Hypothalamus (tissue), 51 donors: ENCODE measurements at regions not wholly inside any gene's neighbourhood (a gene's known extent, or its start where the extent isn't known, plus 50 kb on each side); places are given as distances from the start of the nearest gene placed in this dataset.

ENCODE experiments used
- DNase-seq, 51 donors: peaks; one replicate each; lab custom pipeline; 2025; lab: John Stamatoyannopoulos, UW

DNA sequence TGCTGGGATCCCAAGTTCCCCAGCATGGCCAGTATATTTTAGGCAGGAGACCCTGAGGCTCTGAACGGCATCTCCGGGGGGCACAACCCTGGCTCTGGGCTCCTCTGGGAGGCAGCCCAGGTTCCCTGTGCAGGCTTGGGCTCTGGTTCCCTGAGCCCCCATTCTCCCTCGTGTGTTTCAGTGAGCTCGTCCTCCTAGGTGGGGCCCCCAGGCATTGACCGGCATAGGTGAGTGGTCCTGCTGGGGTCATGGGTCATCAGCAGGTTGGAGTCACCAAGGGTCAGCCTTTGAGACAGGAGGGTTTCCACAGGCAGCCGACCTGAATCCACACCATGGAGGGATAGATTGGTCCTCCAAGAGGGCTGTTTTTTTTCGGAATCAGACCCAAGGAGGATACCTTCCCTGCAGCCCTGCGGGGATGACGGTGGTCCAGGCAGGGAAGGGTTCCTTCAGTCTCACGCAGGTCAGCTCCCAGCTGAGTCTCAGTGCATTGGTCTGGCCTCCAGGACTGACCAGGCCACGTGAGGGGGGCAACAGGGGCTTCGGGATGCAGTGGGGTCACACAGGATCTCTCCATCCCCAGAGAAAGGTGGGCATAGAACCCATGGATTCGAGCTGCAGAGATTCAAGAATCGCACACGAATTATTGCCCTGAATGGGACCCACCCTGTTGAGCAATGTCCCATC, 226.0 kb downstream of the SNRPN start:
- DNase-seq: no peak

DNA sequence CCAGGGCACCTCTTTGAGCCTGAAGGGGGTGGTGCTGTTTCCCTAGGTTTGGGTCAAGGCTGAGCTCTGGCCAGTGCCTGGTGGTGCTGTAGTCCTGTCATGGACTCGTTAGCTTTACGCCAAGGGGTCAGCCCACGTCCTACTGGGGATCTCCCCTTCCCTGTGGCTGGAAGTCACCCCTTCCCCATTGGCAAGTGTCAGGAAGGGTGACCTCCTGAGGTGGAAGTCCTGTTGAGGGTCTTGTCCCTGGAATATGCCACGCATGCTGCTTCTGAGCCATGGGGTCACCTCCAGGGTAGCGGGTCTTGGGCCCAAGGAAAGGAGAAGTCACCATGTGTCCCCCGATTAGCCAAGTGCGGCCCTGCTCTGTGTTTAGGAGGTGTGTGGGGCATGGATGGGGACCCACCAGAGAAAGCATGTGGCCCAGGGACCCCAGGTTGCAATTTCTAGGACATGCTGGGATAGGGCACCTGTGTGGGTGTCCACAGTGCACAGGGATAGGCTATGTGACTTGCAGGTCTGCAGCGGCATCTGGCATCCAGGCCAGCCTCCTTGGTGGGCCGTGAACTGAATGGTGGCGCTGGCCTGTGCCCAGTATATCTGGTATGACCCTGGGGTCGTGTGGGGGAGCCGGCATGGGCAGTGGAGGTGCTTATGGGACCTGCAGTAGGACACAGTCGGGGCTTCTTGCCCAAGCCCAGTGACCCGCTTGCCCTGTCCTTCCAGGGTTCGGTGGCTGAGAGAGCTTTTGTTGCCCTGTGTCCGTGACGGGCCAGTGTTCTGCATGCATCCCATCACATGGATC, 226.7 kb downstream of the SNRPN start:
- no peak for DNase-seq

GRCh38 chr15:25182098-25182478, 227.3 kb downstream of the SNRPN start:
- no peak for DNase-seq

- DNase-seq: no peak
These were observed 228.1 kb downstream of the SNRPN start for GRCh38 chr15:25182736-25183445.

DNA sequence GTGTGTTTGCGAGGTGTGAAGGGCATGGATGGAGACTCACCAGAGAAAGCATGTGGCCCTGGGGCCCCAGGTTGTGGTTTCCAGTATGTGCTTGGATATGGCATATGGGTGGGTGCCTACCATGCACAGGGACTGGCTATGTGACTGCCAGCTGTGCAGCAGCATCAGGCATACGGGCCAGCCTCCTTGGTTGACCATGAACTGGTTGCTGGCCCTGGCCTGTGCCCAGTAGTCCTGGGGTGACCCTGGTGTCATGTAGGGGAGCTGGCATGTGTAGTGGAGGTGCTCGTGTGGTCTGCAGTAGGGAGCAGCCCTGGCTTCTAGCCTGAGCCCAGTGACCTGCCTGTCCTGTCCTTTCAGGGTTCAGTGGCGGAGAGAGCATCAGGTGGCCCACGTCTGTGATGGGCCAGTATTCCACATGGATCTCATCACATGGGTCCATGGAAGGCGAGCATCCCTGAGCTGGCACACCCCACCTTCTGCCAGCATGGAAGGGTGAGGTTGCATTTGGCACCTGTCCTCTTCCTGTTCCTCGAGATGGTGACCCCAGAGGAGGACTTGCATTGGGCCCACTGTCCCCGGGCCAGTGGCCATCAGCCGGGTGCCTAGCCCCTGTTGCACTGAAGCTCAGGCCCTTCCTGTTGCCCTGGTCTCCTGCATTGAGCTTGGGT, 228.9 kb downstream of the SNRPN start:
- no peak for DNase-seq

GRCh38 chr15:25184356-25185155, 229.8 kb downstream of the SNRPN start:
- DNase-seq: no peak

DNA sequence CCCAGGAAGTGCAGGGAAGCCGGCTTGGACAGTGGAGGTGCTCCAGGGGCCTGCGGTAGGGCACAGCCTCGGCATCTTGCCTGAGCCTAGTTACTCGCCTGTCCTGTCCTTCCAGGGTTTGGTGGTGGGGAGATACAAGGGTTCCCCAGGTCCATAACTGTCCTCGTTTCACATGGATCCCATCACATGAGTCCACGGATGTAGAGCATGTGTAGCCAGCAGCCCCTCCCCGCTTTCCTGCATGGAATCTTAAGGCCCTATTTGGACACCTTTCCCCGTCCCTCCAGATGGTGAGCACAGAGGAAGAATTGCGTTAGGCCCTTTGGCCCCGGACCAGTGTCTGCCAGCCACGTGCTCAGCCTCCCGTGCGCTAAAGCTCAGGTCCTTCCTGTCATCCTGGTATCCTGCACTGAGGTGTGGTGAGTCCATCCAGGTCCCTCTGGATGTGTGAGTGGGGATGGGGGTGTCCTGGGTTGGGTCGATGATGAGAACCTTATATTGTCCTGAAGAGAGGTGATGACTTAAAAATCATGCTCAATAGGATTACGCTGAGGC, 230.4 kb downstream of the SNRPN start:
- DNase-seq: no peak

DNA sequence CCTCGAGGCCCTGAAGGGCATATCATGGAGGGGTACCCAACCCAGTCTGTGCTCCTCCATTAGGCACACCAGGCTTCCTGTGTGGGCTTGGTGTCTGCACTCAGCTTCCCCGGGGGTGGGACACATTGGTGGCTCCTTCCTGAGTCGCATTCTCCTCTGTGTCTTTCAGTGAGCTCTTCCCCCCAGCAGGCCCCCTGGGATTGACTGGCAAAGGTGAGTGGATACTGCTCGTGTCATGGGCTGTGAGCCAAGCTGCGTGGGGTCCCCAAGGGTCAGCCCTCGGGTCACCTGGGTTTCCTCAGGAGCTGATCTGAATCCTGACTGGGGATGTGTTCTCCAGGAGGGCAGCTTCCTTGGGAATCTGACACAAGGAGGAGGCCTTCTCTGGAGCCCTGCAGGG, 231.0 kb downstream of the SNRPN start:
- DNase-seq: no peak

DNA sequence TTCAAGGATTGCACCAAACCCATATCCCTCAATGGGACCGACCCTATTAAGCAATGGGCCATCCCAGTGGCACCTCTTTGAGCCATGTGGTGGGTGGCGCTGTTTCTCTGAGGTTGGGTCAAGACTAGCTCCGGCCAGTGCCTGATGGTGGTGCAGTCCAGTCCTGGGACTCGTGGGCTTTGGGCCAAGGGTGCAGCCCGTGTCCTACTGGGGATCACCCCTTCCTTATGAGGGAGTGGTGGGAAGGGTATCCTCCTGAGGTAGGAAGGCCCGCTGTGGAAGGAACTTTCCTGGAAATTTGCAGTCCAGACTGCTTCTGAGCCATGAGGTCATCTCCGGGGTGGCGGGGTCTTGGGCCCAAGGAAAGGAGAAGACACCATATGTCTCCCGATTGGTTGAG, 231.6 kb downstream of the SNRPN start:
- no peak for DNase-seq

GRCh38 chr15:25186906-25187645, 232.3 kb downstream of the SNRPN start:
- DNase-seq: no peak

DNA sequence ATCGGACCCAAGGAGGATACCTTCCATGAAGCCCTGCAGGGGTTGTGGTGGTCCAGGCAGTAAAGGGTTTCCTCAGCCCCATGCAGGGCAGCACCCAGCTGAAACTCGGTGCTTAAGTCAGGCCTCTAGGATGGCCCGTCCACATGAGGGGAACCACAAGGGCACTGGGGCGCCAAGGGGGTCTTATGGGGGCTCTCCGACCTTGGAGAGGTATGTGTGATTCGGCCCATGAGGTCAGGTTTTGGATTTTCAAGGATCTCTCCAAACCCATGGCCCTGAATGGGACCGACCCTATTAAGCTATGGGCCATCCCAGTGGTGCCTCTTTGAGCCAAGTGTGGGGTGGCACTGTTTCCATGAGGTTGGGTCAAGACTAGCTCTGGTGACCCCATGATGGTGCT, 233.3 kb downstream of the SNRPN start:
- no peak for DNase-seq

GRCh38 chr15:25188551-25189101, 233.8 kb downstream of the SNRPN start:
- DNase-seq: no peak

DNA sequence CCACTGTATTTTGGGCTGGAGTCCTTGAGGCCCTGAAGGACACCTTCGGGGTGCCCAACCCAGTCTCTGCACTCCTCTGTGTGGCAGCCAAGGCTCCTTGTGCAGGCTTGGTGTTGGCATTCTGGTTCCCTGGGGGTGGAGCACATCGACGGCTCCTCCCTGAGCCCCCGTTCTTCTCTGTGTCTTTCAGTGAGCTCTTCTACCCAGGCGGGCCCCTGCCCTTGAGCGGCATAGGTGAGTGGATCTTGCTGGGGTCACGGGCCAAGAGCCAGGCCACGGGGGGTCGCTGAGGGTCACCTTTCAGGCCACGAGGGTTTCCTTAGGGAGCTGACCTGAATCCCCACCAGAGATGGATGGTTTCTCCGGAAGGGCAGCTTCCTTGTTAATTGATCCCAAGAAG, 234.8 kb downstream of the SNRPN start:
- DNase-seq: no peak

DNA sequence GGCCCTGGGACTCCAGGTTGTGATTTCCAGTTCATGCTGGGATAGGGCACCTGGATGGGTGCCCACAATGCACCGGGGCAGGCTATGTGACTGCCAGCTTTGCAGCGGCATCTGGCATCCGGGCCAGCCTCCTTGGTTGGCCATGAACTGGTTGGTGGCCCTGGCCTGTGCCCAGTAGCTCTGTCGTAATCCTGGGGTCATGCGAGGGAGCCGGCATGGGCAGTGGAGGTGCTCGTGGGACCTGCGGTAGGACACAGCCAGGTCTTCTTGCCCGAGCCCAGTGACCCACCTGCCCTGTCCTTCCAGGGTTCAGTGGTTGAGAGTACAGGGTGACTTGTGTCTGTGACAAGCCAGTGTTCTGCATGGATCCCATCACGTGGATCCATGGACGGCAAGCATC, 237.9 kb downstream of the SNRPN start:
- no peak for DNase-seq

- no peak for DNase-seq
These were observed 231.5 kb downstream of the UBE3A start for GRCh38 chr15:25207369-25207768.

GRCh38 chr15:25208735-25209134, 230.1 kb downstream of the UBE3A start:
- no peak for DNase-seq

GRCh38 chr15:25220834-25221233, 218.0 kb downstream of the UBE3A start:
- no peak for DNase-seq

DNA sequence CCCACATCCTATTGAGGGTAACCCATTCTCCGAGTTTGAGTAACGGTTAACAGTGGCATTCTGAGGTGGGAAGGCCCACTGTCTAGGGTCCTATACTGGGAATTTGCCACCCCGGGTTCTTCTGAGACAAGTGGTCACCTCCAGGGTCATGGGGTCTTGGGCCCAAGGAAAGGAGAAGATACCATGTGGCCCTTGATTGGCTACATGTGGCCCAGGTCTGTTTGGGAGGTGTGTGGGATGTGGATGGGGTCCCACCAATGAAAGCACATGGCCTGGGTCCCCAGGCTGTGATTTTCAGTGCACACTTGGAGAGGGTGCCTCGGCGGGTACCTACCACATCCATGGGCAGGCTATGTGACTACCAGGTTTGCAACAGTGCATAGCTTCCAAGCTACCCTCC, 214.4 kb downstream of the UBE3A start:
- no peak for DNase-seq

DNA sequence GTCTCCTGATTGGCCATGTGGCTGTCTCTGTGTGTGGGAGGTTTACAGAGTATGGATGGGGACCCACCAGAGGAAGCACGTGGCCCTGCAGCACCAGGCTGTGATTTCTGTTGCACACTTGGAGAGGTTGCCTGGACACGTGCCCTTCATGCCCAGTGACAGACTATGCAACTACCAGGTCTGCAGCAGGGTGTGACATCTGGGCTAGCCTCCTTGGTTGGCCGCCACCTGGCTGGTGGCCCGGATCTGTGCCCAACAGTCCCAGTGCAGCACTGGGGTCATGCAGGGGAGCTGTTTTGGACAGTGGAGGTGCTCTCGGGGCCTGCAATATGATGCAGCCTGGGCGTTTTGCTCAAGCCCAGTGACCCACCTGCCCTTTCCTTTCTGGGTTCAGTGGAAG, 212.5 kb downstream of the UBE3A start:
- DNase-seq: no peak
